H1 (cell line): ENCODE measurements at regions not wholly inside any gene's neighbourhood (a gene's known extent, or its start where the extent isn't known, plus 50 kb on each side); places are given as distances from the start of the nearest gene placed in this dataset.

Source experiments
- CREB1 ChIP-seq: IDR thresholded peaks from 2 replicates; pipeline ENCODE4 v1.6.1; 2012; ENCODE audit warnings: inconsistent platforms
- JUND ChIP-seq: IDR thresholded peaks from 2 replicates; pipeline ENCODE4 v1.6.1; 2011; ENCODE audit warnings: mild to moderate bottlenecking, improper control_type of control experiment, low read length
- KDM5A ChIP-seq: fragments of 200-600 bp; IDR thresholded peaks from 2 replicates; pipeline ENCODE4 v1.7.1; 2012; ENCODE audit warnings: mild to moderate bottlenecking, low read length, inconsistent platforms, mixed read lengths
- POLR2A ChIP-seq, 2 experiments: IDR thresholded peaks; 1 replicate in 1 of 2; 2 replicates in 1 of 2; pipeline ENCODE4 v1.6.1; 2011; ENCODE audit warnings: low read depth in 2 of 2, low read length in 2 of 2, mild to moderate bottlenecking in 2 of 2; ENCODE audit errors: control extremely low read depth in 1 of 2
- SIRT6 ChIP-seq: IDR thresholded peaks from one replicate; pipeline ENCODE4 v1.7.1; 2012; ENCODE audit warnings: low read length, inconsistent platforms
- SP1 ChIP-seq: IDR thresholded peaks from 2 replicates; pipeline ENCODE4 v1.6.1; 2011; ENCODE audit warnings: low read depth, low read length
- TF ChIP-seq, protein P1 (sequence below), 3 experiments: IDR thresholded peaks; 1 replicate in 2 of 3; 2 replicates in 1 of 3; pipeline versions ENCODE4 v1.5.1 to v1.6.1; 2011; ENCODE audit warnings: low read length in 3 of 3, mild to moderate bottlenecking in 3 of 3, inconsistent platforms in 2 of 3, low read depth in 1 of 3, moderate library complexity in 1 of 3; ENCODE audit not compliant: insufficient read depth in 1 of 3; ENCODE audit errors: control extremely low read depth in 1 of 3
- TF ChIP-seq, protein P2 (sequence below): IDR thresholded peaks from 2 replicates; pipeline ENCODE4 v1.6.1; 2012; ENCODE audit warnings: inconsistent platforms

GRCh38 chr10:53222806-53223205 is 450.2 kb upstream of the MBL2 start:
- TF ChIP-seq SP1, result no peak
- TF ChIP-seq, protein P1, sequence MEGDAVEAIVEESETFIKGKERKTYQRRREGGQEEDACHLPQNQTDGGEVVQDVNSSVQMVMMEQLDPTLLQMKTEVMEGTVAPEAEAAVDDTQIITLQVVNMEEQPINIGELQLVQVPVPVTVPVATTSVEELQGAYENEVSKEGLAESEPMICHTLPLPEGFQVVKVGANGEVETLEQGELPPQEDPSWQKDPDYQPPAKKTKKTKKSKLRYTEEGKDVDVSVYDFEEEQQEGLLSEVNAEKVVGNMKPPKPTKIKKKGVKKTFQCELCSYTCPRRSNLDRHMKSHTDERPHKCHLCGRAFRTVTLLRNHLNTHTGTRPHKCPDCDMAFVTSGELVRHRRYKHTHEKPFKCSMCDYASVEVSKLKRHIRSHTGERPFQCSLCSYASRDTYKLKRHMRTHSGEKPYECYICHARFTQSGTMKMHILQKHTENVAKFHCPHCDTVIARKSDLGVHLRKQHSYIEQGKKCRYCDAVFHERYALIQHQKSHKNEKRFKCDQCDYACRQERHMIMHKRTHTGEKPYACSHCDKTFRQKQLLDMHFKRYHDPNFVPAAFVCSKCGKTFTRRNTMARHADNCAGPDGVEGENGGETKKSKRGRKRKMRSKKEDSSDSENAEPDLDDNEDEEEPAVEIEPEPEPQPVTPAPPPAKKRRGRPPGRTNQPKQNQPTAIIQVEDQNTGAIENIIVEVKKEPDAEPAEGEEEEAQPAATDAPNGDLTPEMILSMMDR (IDR thresholded peaks at IDR 0.05; ENCODE audit: control extremely low read depth in 1 of 3, insufficient read depth in 1 of 3, low read depth in 1 of 3, low read length in 3 of 3), result no peak
- no peak for TF ChIP-seq CREB1
- no peak for TF ChIP-seq JUND
- TF ChIP-seq KDM5A, result no peak
- TF ChIP-seq POLR2A (IDR thresholded peaks at IDR 0.05; ENCODE audit: control extremely low read depth in 1 of 2, low read depth in 2 of 2, low read length in 2 of 2), result no peak
- TF ChIP-seq SIRT6, result no peak
- TF ChIP-seq, protein P2, sequence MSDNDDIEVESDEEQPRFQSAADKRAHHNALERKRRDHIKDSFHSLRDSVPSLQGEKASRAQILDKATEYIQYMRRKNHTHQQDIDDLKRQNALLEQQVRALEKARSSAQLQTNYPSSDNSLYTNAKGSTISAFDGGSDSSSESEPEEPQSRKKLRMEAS, result no peak
